HepG2 (cell line): ENCODE measurements at regions not wholly inside any gene's neighbourhood (a gene's known extent, or its start where the extent isn't known, plus 50 kb on each side); places are given as distances from the start of the nearest gene placed in this dataset.

Experiments used
- ATAC-seq: fragments of 200-7000 bp; cut with Tn5 transposase; 3 replicates; pipeline ENCODE4 v1.9.1; 2020; ENCODE audit warnings: mild to moderate bottlenecking, moderate library complexity
- BruUV-seq: library from RNA; stranded (reverse); fragments of 400-500 nt; replicated peaks from 2 replicates; lab custom pipeline; 2021; lab: Mats Ljungman, UMichigan
- CTCF ChIA-PET: fragments of 300-600 bp; formaldehyde crosslinking; extraction: SDS; loops from one replicate; lab custom pipeline; 2021; ENCODE audit warnings: low total read pairs, inconsistent platforms, low intra/inter-chr PET ratio; lab: Yijun Ruan, JAX
- POLR2A ChIA-PET: fragments of 350-600 bp; sonication (Branson Sonifier 250); formaldehyde crosslinking; loops from one replicate; lab custom pipeline; 2020; ENCODE audit warnings: antibody characterized with exemption, inconsistent platforms; lab: Yijun Ruan, JAX
- DNase-seq: peaks from one replicate; pipeline ENCODE4 v3.0.0-alpha.2; 2015; ENCODE audit warnings: low spot score
- FAIRE-seq: peaks from 3 replicates; lab custom pipeline; 2011; peaks lifted over from hg19 to GRCh38; lab: Jason Lieb, UNC
- H2AFZ ChIP-seq: one replicate; pipeline ENCODE4 v1.6.1; 2011; ENCODE audit warnings: low read length, inconsistent platforms
- H3K27ac ChIP-seq: fragments of 300-600 bp; 3 replicates; pipeline ENCODE4 v1.8.0; 2011; ENCODE audit warnings: mixed run types, mild to moderate bottlenecking, mixed read lengths, low read length, inconsistent platforms; ENCODE audit not compliant: insufficient read depth; ENCODE audit errors: extremely low read length
- H3K27me3 ChIP-seq, 2 experiments: fragments of 200-600 bp in 1 of 2; 2 replicates in 1 of 2; 3 replicates in 1 of 2; pipeline versions ENCODE4 v1.6.0 to v1.8.0; 2011; ENCODE audit warnings: low read length in 2 of 2, mild to moderate bottlenecking in 2 of 2, moderate library complexity in 2 of 2, inconsistent platforms in 1 of 2; ENCODE audit not compliant: insufficient read depth in 2 of 2, control insufficient read depth in 1 of 2
- H3K36me3 ChIP-seq, 2 experiments: fragments of 200-600 bp in 1 of 2; replicated peaks in 1 of 2; 2 replicates in 1 of 2; 3 replicates in 1 of 2; pipeline versions ENCODE4 v1.5.1 to v1.8.0; 2011; ENCODE audit warnings: low read length in 2 of 2, inconsistent platforms in 1 of 2; ENCODE audit not compliant: insufficient read depth in 2 of 2, control insufficient read depth in 1 of 2
- H3K4me1 ChIP-seq: 2 replicates; pipeline ENCODE4 v1.5.1; 2012; ENCODE audit warnings: low read length, inconsistent platforms; ENCODE audit not compliant: insufficient read depth
- H3K4me2 ChIP-seq: 2 replicates; pipeline ENCODE4 v1.6.0; 2011; ENCODE audit warnings: low read depth, low read length, inconsistent platforms
- H3K4me3 ChIP-seq, 3 experiments: fragments of 200-600 bp in 1 of 3; sonication (generic), shearing (Covaris generic) in 1 of 3; replicated peaks in 1 of 3; 2 replicates each; pipeline ENCODE4 v1.5.1; 2011 to 2016; ENCODE audit warnings: low read length in 3 of 3, inconsistent platforms in 2 of 3, low read depth in 2 of 3, mild to moderate bottlenecking in 2 of 3, control low read depth in 1 of 3, mixed read lengths in 1 of 3; ENCODE audit not compliant: insufficient read depth in 1 of 3
- H3K79me2 ChIP-seq: one replicate; pipeline ENCODE4 v1.6.1; 2011; ENCODE audit warnings: low read length, inconsistent platforms; ENCODE audit not compliant: insufficient read depth
- H3K9ac ChIP-seq: 2 replicates; pipeline ENCODE4 v1.6.0; 2011; ENCODE audit warnings: mild to moderate bottlenecking, low read depth, low read length, inconsistent platforms; ENCODE audit not compliant: insufficient read depth
- H3K9me3 ChIP-seq: 2 replicates; pipeline ENCODE4 v1.5.1; 2012; ENCODE audit warnings: mild to moderate bottlenecking, low read length
- H4K20me1 ChIP-seq: 2 replicates; pipeline ENCODE4 v1.6.0; 2011; ENCODE audit warnings: inconsistent platforms, mild to moderate bottlenecking, low read length, moderate library complexity; ENCODE audit not compliant: insufficient read depth
- MAFK ChIP-seq, 2 experiments: IDR thresholded peaks in 1 of 2; conservative IDR thresholded peaks in 1 of 2; 2 replicates each; pipeline ENCODE4 v1.6.1; 2011; ENCODE audit warnings: improper control_type of control experiment in 2 of 2, low read length in 2 of 2
- RBM39 ChIP-seq: fragments of 200-400 bp; formaldehyde crosslinking; IDR thresholded peaks from one replicate; pipeline ENCODE4 v1.6.1; 2018; ENCODE audit warnings: antibody characterized with exemption, mild to moderate bottlenecking, low read depth, low read length; ENCODE audit not compliant: poor library complexity, severe bottlenecking
- WGBS: methylation state at CpG from one replicate; pipeline ENCODE4 v1.1.6; 2017; ENCODE audit warnings: low lambda C conversion rate; 5-methylcytosine and 5-hydroxymethylcytosine counted together
- in situ Hi-C: cut with HindIII; loops from 2 replicates; pipeline ENCODE4 v1.10.0; 2017; ENCODE audit warnings: low pct_unique_long_range_greater_than_20kb; ENCODE audit not compliant: extremely low pct_ligation_motif_present
- intact Hi-C: fragments of 100-400 bp; cut with micrococcal nuclease; formaldehyde crosslinking; loops from one replicate; pipeline ENCODE4 v1.10.0; 2022; ENCODE audit not compliant: unreplicated experiment

DNA sequence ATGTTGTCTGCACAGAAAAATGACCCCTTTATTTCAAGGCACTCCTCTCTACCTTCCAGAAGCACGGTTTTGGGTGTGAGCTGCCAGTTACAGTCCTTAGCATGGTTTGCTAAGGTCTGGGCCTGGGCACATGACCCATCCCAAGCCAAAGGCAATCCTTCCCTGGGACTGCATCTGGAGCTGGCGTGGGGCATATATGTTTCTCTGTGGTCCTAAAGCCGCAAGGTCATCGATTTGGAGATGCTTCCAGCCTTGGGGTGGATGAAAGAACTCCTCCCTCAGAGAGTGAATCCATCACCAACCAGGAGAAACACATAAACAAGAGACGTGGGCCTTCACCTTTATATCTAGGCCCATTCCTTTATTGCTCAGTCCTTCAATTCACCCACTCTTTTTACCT is 50.1 kb upstream of the IGFBP3 start:
- no peak overlapping the region for H3K27ac ChIP-seq
- CTCF ChIA-PET, result no interaction called here
- POLR2A ChIA-PET, result no interaction called here

More for the DNA sequence above, 50.1 kb upstream of the IGFBP3 start:
- intact Hi-C loops (loop anchor here (5.0 kb wide), 1 partner anchor 246 kb away; no protein-coding TSS in a partner anchor), in situ Hi-C loops (loop anchor here (5.0 kb wide), 1 partner anchor 84 kb away; the partner anchor contains the start of gene IGFBP1)
- Histone ChIP-seq H3K27me3 (no peaks in the 10 kb centered on the region; a peak in 1 of 5 replicates), H3K79me2 (no peaks in the 10 kb centered on the region), H2AFZ (no peak overlapping the region), H3K4me1 (peaks cover 64% of the 10 kb centered on the region), H3K9ac (no peak overlapping the region), H3K36me3 (no peaks in the 10 kb centered on the region), H3K9me3 (no peaks in the 10 kb centered on the region), H3K4me2 (no peak overlapping the region), H4K20me1 (no peaks in the 10 kb centered on the region), H3K4me3 (no peak overlapping the region)
- TF ChIP-seq RBM39 (no peak), MAFK (conservative IDR thresholded peaks at IDR 0.05 in 1 of 2, IDR thresholded peaks at IDR 0.05 in 1 of 2; ENCODE audit: low read length in 2 of 2) (0 out of 4 replicates have a peak, but pooled peaks have one; percentile 21 to 24)
- ATAC-seq (no peak), FAIRE-seq (no peak), DNase-seq (no peak)
- WGBS, result 88% methylated on average over 5 of the region's 5 CpGs
- BruUV-seq, result no TSS peak
